HepG2 (cell line): ENCODE measurements at regions not wholly inside any gene's neighbourhood (a gene's known extent, or its start where the extent isn't known, plus 50 kb on each side); places are given as distances from the start of the nearest gene placed in this dataset.

Experiments used
- CSRNP1 ChIP-seq: sonication (generic); formaldehyde crosslinking; IDR thresholded peaks from 2 replicates; pipeline ENCODE4 v1.8.1; 2023; ENCODE audit warnings: mild to moderate bottlenecking, missing genetic modification reagents
- EP300 ChIP-seq, 3 experiments: sonication (generic) in 1 of 3; formaldehyde crosslinking in 1 of 3; IDR thresholded peaks; 2 replicates each; pipeline versions ENCODE4 v1.5.1 to v1.6.1; 2011 to 2020; ENCODE audit warnings: low read depth in 2 of 3, low read length in 2 of 3, borderline replicate concordance in 1 of 3, improper control_type of control experiment in 1 of 3, mild to moderate bottlenecking in 1 of 3, missing genetic modification reagents in 1 of 3, moderate library complexity in 1 of 3
- HMG20B ChIP-seq: conservative IDR thresholded peaks from 2 replicates; pipeline ENCODE4 v1.6.1; 2016; ENCODE audit warnings: missing genetic modification reagents, missing compliant biosample characterization
- HNRNPH1 ChIP-seq: fragments of 200-400 bp; formaldehyde crosslinking; optimal IDR thresholded peaks from 2 replicates; pipeline ENCODE3; 2017; ENCODE audit warnings: mild to moderate bottlenecking, low read depth, low read length
- JUND ChIP-seq: sonication (generic); formaldehyde crosslinking; IDR thresholded peaks from 2 replicates; pipeline ENCODE4 v1.8.0; 2022; ENCODE audit warnings: mild to moderate bottlenecking, missing genetic modification reagents
- KAT8 ChIP-seq: IDR thresholded peaks from 2 replicates; pipeline ENCODE4 v1.6.1; 2016; ENCODE audit warnings: missing genetic modification reagents, missing compliant biosample characterization
- MIER2 ChIP-seq: IDR thresholded peaks from 2 replicates; pipeline ENCODE4 v1.6.1; 2016; ENCODE audit warnings: missing biosample characterization, missing genetic modification reagents
- MZF1 ChIP-seq: sonication (generic); formaldehyde crosslinking; IDR thresholded peaks from 2 replicates; pipeline ENCODE4 v1.8.1; 2023; ENCODE audit warnings: mild to moderate bottlenecking, missing genetic modification reagents, borderline replicate concordance
- NFE2L1 ChIP-seq: sonication (generic); formaldehyde crosslinking; IDR thresholded peaks from 2 replicates; pipeline ENCODE4 v1.4.0; 2020; ENCODE audit warnings: missing genetic modification reagents, mild to moderate bottlenecking, borderline replicate concordance
- PAX8 ChIP-seq: sonication (generic); formaldehyde crosslinking; IDR thresholded peaks from 2 replicates; pipeline ENCODE4 v1.8.0; 2022; ENCODE audit warnings: mild to moderate bottlenecking, missing genetic modification reagents, borderline replicate concordance
- RARA ChIP-seq: IDR thresholded peaks from 2 replicates; pipeline ENCODE4 v1.6.1; 2016; ENCODE audit warnings: missing genetic modification reagents, missing compliant biosample characterization
- SETDB1 ChIP-seq: sonication (generic); formaldehyde crosslinking; IDR thresholded peaks from 2 replicates; pipeline ENCODE4 v1.5.1; 2020; ENCODE audit warnings: missing genetic modification reagents, mild to moderate bottlenecking, borderline replicate concordance
- TBL1XR1 ChIP-seq: fragments of 150-350 bp; IDR thresholded peaks from 2 replicates; pipeline ENCODE4 v1.6.1; 2014; ENCODE audit warnings: borderline replicate concordance, low read length; ENCODE audit not compliant: partially characterized antibody
- ZBTB1 ChIP-seq: sonication (generic); formaldehyde crosslinking; IDR thresholded peaks from 2 replicates; pipeline ENCODE4 v1.4.0; 2020; ENCODE audit warnings: missing genetic modification reagents, borderline replicate concordance
- ZFP36 ChIP-seq: fragments of 150-350 bp; IDR thresholded peaks from 2 replicates; pipeline ENCODE4 v1.6.1; 2018; ENCODE audit warnings: borderline replicate concordance, low read length, low read depth; ENCODE audit not compliant: partially characterized antibody
- ZHX2 ChIP-seq, 2 experiments: sonication (generic) in 1 of 2; formaldehyde crosslinking in 1 of 2; IDR thresholded peaks; 2 replicates each; pipeline versions ENCODE4 v1.6.1 to v1.9.0; 2014 to 2022; ENCODE audit warnings: antibody characterized with exemption in 1 of 2, borderline replicate concordance in 1 of 2, inconsistent platforms in 1 of 2, low read depth in 1 of 2, missing genetic modification reagents in 1 of 2
- ZNF121 ChIP-seq: sonication (generic); formaldehyde crosslinking; IDR thresholded peaks from 2 replicates; pipeline ENCODE4 v1.5.0; 2020; ENCODE audit warnings: mild to moderate bottlenecking, missing genetic modification reagents
- ZNF230 ChIP-seq: sonication (generic); formaldehyde crosslinking; IDR thresholded peaks from 2 replicates; pipeline ENCODE4 v1.4.0; 2020; ENCODE audit warnings: mild to moderate bottlenecking, missing genetic modification reagents
- ZNF292 ChIP-seq: sonication (generic); formaldehyde crosslinking; IDR thresholded peaks from 2 replicates; pipeline ENCODE4 v1.8.1; 2022; ENCODE audit warnings: mild to moderate bottlenecking, low read depth, missing genetic modification reagents, borderline replicate concordance
- ZNF552 ChIP-seq: sonication (generic); formaldehyde crosslinking; IDR thresholded peaks from 2 replicates; pipeline ENCODE4 v1.9.0; 2022; ENCODE audit warnings: missing genetic modification reagents, mild to moderate bottlenecking, borderline replicate concordance
- ZNF747 ChIP-seq: sonication (generic); formaldehyde crosslinking; IDR thresholded peaks from 2 replicates; pipeline ENCODE4 v1.8.1; 2023; ENCODE audit warnings: missing genetic modification reagents, mild to moderate bottlenecking, borderline replicate concordance

GRCh38 chr6:133034509-133035206, 206.5 kb upstream of the EYA4 start (continued):
- peak; percentile 55; the same call in 1 of the 2 replicates for TF ChIP-seq MIER2 (CRISPR knock-in tag)
- no peak for TF ChIP-seq ZNF230 (CRISPR knock-in tag)
- TF ChIP-seq MZF1 = no peak
- TF ChIP-seq RARA (CRISPR knock-in tag) = peak; percentile 90
- peak; percentile 49; the same call in 1 of the 2 replicates for TF ChIP-seq JUND (CRISPR knock-in tag)
- TF ChIP-seq ZFP36 = peak; percentile 35
- TF ChIP-seq KAT8 = peak; percentile 77
- TF ChIP-seq HMG20B (CRISPR knock-in tag) = peak; percentile 80
- no peak for TF ChIP-seq ZBTB1 (CRISPR knock-in tag)
- peak; percentile 82 for TF ChIP-seq TBL1XR1
- TF ChIP-seq NFE2L1 (CRISPR knock-in tag) = no peak
- no peak for TF ChIP-seq ZHX2 (IDR thresholded peaks at IDR 0.05; ENCODE audit: low read depth)
- TF ChIP-seq ZHX2 (CRISPR knock-in tag; IDR thresholded peaks at IDR 0.05; ENCODE audit: borderline replicate concordance) = no peak
- TF ChIP-seq ZNF121 (CRISPR knock-in tag) = no peak
- TF ChIP-seq EP300 (IDR thresholded peaks at IDR 0.05; ENCODE audit: low read depth in 2 of 2, low read length in 2 of 2) = peak; percentile 74 to 96; a peak in 3 of 4 replicates
- peak; percentile 89 for TF ChIP-seq EP300 (CRISPR knock-in tag; IDR thresholded peaks at IDR 0.05; ENCODE audit: borderline replicate concordance)
- no peak for TF ChIP-seq ZNF747 (CRISPR knock-in tag)
- no peak for TF ChIP-seq ZNF552 (CRISPR knock-in tag)
- no peak for TF ChIP-seq SETDB1 (CRISPR knock-in tag)
- TF ChIP-seq HNRNPH1 = no peak
- TF ChIP-seq PAX8 (CRISPR knock-in tag) = no peak
- no peak for TF ChIP-seq CSRNP1
- TF ChIP-seq ZNF292 (CRISPR knock-in tag) = 0 out of 2 replicates have a peak, but pooled peaks have one; percentile 55
